T47D (cell line): ENCODE measurements at regions not wholly inside any gene's neighbourhood (a gene's known extent, or its start where the extent isn't known, plus 50 kb on each side); places are given as distances from the start of the nearest gene placed in this dataset.

ENCODE experiments used
- DNase-seq, 2 experiments: peaks; one replicate each; pipeline versions ENCODE4 v3.0.0 to v3.0.0-alpha.2; 2011 to 2012; ENCODE audit warnings: low read depth in 1 of 2, low spot score in 1 of 2
- JUND ChIP-seq: IDR thresholded peaks from 2 replicates; pipeline ENCODE4 v1.6.1; 2012; ENCODE audit warnings: low read depth
- in situ Hi-C: cut with HindIII; loops from 2 replicates; pipeline ENCODE4 v1.10.0; 2016; ENCODE audit warnings: low sequenced_read_pairs, low pct_unique_long_range_greater_than_20kb

DNA sequence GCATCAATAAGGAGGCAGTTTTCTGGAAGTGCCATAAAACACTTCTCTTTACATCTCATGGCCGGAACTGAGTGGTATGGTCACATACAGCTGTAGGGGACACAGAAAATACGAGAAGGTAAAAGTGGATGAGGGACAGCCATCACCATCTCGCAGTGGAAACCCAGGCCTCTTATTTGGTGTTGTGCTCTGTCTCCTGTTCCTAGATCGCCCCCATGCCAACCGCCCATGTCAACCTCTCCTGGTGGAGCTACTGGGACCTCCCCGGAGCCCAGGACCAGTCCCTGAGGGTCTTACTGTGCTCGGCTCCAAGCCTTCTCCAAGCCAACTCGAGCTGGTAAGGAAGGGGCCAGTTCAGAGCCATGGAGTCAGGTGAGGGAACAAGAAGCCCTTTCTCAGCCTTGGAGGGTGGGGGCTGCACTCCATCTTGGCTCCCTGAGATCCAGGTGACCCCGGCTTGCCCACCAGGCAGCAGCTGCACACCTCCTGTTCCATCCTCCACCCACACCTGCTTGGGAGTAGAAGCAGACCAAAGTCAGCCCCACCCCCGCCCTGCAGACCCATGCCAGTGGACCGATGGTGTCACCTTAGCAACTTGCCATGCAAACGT is 149.0 kb upstream of the CST7 start:
- no peak for DNase-seq
- TF ChIP-seq JUND, result no peak
- in situ Hi-C loops, result no loop called here

DNA sequence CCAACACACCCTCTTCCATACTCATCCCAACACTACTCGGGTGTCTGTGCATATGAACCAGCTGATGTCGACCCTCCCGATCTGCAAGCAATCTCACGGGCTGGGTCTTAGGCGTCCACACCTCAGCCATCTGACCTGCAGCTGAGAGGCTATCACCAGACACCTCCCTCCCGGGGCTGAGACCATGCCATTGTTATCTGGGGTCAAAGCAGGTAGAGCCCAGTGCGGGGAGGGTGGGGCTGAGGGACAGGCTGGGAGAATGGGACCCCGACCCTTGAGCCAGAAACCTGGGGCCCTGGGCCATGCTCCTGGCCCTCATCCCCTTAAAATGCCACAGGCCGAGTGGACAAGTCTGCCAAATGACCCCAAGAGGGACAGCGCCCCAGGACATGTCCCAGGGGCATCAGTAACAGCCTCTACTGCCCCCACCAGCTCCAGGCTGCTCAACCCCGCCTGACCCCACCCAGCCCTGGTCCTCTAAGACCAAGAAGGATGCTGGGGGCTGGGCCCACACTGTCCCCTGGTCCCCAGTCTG is 146.7 kb upstream of the CST7 start:
- no peak for TF ChIP-seq JUND
- no peak for DNase-seq
- in situ Hi-C loops, result no loop called here

DNA sequence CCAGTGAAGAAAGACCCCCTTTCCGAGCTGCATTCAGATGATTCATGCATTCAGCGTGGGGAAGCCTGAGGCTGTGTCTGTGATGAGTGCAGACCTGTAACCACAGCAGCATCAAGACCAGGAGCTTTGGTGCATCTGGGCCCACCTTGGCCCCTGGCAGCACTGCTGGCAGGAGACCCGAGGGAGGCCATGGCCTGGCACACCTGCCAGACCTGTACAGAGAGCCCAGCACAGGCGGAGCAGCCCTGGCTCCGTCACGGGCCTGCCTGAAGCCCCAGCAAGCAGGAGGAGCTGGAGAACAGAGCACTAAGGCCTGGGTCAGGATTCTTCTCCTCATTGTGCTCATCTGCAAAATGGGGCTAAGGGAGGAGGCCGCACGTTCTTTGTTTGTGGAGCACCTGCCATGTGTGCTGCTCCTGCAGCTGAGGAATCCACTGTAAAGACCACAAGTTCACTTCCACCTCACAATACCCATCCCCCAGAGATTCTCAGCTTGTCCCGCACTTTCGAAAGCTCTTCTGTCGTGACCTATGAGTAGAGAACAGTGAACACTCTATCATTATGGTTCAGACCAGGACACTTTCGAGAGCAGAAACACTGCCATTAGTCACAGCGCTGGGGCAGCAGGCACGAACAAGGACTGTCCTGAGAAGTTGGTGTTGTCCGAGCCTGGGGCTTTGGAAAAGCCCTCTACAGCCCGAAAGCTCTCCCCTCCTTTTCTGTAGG is 144.4 kb upstream of the CST7 start:
- no peak for DNase-seq
- in situ Hi-C loops, result no loop called here
- TF ChIP-seq JUND, result no peak

DNA sequence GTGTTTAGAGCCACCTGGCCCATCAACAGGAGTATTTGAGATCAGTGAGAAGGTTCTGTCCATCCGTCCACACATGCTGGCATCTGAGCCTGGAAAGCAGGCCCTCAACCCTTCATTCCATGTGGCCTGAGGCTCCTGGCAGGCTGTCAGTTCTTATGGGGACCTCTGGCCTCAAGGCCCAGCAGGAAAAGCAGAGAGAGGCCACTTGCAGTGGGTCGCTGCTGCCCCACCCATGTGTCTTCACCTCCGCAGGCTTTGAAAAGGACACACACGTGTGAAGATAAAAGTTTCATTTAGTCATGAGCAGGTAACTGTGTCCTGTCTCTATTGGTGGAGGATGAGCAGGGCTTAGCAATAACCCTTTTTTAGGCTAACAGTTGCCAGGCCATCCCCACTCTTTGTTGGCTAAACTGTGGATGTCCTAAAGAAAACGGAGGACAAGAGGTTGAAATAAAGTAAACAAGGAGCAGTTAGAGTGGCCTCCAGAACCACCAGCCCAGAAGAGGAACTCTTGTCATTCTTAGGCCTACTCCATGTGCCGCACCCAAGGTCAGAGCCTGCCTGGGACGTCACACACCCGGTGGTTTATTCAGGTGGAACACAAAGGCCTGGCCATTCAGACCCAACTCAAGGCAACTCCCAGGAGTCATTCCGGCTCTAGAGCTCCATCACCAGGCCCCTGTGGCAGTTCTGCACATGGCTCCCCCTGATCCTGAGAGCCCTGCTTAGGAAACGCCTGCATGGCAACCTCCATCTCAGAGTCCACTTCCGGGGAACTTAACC is 143.4 kb upstream of the CST7 start:
- DNase-seq, result no peak
- in situ Hi-C loops, result no loop called here
- TF ChIP-seq JUND, result no peak

DNA sequence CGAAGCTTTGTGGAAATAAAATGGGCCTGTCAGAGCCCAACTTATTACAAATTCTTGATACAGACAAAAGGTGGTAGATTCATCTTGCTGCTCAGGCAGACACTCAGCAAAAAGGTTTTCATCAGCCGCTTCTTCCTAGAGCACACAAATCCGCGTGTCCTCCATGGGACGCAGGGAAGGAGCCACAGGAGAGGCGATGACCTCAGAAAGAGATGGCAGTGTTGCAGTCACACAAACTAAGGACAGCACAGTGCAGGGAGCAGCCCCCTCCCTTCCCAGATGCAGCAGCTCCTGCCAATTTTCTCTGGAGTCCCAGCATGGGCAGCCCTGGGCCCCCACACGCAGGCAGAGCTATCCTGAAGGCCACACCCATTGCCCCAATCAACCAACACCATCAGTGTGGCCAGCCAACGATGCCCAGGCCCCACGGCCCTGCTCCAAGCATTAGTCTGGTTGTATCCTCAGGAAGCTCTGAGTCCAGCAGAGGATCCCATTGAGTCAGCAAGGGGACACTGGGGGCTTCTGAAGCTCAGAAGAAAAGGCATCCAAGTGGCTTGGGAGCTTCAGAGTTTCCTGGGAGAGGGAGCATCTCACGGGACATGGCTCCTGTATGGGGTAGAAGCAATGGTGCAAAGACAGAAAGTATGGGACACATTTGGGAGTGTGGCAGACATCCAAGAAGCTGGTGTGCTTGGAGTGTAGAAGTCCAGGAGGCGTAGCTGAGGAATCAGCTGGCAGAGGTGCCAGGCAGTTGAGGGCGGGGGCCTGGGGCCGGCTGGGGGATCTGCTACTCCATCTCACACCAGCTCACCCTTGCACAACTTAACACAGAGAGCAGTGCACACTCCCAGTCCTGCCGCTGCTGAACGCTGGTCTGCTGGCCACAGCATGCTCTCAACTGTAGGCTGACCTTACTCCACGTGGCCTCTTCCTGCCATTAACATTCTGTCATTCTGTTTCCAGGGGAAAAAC is 142.1 kb upstream of the CST7 start:
- TF ChIP-seq JUND, result no peak
- in situ Hi-C loops, result no loop called here
- no peak for DNase-seq

DNA sequence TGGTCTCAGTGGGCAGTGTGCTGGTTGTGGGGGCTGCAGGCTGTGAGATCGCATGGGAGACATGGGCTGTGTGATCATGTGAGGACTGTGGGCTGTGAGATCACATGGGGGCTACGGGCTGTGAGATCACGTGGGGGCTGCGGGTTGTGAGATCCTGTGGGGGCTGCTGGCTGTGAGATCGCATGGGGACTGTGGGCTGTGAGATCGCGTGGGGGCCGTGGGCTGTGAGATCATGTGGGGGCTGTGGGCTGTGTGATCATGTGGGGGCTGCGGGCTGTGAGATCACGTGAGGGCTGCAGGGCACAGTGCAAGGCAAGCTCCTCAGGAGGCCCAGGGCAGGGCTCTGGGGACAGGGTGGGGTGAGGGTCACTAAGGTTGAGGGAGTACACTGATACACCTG is 140.5 kb upstream of the CST7 start:
- TF ChIP-seq JUND, result no peak
- DNase-seq, result no peak
- in situ Hi-C loops, result no loop called here

DNA sequence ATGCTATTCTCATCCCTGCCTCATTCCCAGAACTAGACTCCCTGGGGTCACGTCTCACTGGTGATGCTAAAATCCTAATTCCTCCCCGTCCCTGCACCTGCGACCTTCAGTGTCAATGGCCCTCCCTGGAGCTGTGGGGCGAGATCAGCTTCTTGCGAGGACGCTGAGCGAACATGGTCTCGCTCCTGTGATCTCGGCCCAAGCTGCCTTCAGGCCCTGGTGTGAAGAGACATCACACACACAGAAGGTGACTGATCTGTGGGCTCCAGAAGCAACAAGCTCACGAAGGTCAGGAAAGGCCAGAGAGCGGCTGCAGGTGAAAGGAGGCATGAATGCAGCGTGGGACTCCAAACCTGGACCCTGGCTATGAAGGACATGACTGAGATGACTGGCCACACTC is 139.5 kb upstream of the CST7 start:
- in situ Hi-C loops, result no loop called here
- DNase-seq, result no peak
- no peak for TF ChIP-seq JUND

DNA sequence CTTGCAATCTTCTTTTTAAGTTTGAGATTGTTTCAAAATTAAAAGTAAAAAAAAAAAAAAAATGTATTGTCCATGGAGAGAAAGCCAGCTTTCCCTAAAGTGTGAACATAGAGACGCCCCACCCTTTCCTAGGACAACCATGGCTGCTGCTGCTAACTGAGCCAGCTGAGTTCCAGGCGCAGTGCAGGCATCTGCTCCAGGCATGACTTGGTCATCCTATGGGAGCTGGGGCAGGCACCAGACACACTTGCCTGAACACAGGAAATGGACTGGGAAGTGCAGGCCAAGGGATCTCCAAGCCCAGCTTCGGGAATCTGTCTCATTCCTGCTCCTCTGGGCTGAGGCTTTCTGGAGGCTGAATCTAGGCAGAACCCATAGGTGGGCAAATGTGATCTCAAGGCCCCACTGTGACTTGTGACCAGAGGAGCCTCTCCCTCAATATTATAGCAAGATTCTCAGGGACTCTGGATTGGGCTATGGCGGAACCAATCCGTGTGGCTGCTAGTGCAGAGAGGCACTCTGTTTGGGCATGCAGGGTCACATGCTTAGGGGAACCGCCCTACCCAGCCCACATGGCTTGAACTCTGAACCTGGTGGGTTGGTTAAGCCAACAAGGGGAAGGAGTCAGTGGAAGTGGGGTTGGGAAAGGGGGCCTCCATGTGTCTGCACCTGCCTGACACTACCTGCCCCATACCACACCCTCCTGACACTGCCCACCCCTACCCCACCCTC is 138.2 kb upstream of the CST7 start:
- TF ChIP-seq JUND, result no peak
- in situ Hi-C loops, result no loop called here
- no peak for DNase-seq

DNA sequence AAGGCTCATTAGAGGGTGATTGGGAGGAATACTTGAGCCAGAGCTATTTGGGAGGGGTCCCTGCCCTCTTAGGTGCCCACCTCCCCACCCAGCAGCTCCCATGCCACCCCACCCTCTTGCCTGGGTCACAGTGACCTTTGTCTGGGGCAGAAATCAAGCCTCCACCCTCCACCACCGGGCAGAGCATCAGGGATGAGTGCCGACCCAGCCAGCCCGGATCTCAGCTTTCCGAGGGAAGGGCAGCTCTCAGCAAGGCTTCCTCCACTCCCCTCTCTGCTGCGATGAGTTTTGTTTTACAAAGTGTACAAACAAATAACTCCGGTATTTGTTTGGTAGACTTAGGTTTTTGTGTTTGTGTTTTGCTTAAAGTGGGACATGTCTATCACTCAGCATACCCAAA is 136.7 kb upstream of the CST7 start:
- no peak for TF ChIP-seq JUND
- in situ Hi-C loops, result no loop called here
- DNase-seq, result no peak

DNA sequence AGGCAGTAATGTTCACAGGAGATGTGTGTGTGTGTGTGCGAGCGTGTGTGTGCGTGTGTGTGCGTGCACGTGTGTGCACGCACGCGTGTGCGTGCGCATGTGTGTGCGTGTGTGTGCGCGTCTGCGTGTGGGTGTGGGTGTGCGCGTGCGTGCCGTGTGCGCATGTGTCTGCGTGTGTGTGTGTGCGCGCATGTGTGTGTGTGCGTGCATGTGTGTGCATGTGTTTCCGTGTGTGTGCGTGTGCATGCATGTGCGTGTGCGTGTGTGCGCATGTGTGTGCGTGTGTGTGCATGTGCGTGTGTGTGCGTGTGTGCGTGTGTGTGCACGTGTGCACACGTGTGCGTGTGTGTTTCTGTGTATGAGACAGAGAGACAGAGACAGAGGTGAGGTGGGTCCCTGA is 136.0 kb upstream of the CST7 start:
- no peak for TF ChIP-seq JUND
- DNase-seq, result no peak
- in situ Hi-C loops, result no loop called here

DNA sequence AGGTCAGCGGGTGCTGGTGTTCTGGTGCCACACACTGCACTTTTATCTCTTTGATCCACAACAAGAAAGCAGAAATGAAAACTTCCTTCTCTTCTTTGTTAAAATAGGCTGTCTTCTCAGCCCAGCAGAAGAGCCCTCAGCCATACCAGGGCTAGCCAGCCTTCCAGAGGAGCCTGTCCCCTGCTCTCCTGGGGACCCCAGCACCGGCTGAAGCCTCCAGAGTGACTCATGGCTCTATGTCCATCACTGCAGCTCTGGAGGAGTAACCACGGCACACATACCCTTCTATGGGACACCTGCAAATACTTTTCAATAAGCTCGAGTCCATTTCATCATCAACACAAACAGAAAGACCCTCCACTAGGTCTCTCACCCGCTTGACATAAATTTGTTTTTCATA is 135.6 kb upstream of the CST7 start:
- in situ Hi-C loops, result no loop called here
- no peak for TF ChIP-seq JUND
- DNase-seq, result no peak
